ENCODE measurements at regions not wholly inside any gene's neighbourhood (a gene's known extent, or its start where the extent isn't known, plus 50 kb on each side); places are given as distances from the start of the nearest gene placed in this dataset.
"Not testable (repeated sequence)": the region's sequence is repeated elsewhere in the genome, so short reads cannot be mapped to it uniquely, and the experiment has no call there.

DNA sequence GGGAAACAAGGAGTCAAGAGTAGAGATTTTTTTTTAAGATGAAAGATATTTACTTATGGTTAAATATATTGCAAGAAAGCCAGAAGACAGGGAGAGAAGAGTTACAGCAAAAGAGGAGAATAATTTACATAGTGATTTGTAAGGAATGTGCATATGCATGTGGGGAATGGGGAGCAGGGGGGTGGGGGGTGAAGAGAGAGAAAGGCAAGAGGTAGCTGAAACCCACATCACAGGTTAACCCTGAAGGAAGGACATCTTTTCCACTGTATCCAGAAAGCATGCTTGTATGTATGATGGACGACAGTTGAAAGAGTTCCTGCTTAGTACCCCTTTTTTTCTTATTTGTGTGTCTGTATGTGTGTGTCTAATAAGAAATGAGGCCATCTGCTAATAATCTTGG lies 371.9 kb downstream of the RAD51AP2 start:
- no peak for DNase-seq
- TF ChIP-seq, protein P1, sequence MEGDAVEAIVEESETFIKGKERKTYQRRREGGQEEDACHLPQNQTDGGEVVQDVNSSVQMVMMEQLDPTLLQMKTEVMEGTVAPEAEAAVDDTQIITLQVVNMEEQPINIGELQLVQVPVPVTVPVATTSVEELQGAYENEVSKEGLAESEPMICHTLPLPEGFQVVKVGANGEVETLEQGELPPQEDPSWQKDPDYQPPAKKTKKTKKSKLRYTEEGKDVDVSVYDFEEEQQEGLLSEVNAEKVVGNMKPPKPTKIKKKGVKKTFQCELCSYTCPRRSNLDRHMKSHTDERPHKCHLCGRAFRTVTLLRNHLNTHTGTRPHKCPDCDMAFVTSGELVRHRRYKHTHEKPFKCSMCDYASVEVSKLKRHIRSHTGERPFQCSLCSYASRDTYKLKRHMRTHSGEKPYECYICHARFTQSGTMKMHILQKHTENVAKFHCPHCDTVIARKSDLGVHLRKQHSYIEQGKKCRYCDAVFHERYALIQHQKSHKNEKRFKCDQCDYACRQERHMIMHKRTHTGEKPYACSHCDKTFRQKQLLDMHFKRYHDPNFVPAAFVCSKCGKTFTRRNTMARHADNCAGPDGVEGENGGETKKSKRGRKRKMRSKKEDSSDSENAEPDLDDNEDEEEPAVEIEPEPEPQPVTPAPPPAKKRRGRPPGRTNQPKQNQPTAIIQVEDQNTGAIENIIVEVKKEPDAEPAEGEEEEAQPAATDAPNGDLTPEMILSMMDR (IDR thresholded peaks at IDR 0.05; ENCODE audit: low read depth, low read length, missing control alignments): no peak
- no peak overlapping the region for H3K27ac ChIP-seq
- no peak overlapping the region for H3K4me3 ChIP-seq (ENCODE audit: low read depth, low read length)
- in situ Hi-C loops (cut with HindIII; ENCODE audit: low pct_ligation_motif_present, low sequenced_read_pairs): no loop called here
- no peaks in the 10 kb centered on the region for H3K36me3 ChIP-seq (replicated peaks)
- no peaks in the 10 kb centered on the region for H3K27me3 ChIP-seq (replicated peaks)

DNA sequence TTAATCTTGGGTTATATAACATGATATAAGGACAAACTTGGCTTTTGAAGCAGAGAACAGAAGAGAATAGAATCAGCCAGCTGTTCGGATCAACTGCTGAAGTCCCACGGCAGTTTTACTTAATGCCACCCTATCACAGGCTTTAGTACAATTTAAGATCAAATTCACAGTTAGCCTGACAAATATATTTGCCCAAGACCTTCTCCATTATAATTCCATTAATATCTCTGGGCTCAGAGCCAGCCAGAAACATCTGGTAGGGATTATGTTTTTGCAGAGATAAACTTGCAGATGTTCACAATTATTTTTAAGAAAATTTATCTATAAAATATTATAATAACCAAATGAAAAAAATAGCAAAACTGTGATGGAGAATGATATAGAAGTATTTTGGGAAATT lies 381.4 kb downstream of the RAD51AP2 start:
- in situ Hi-C loops (cut with HindIII; ENCODE audit: low pct_ligation_motif_present, low sequenced_read_pairs): no loop called here
- Histone ChIP-seq H3K27me3 (replicated peaks) (no peaks in the 10 kb centered on the region), H3K27ac (no peak overlapping the region), H3K4me3 (ENCODE audit: low read depth, low read length) (no peak overlapping the region), H3K36me3 (replicated peaks) (no peaks in the 10 kb centered on the region)
- TF ChIP-seq, protein P1 (IDR thresholded peaks at IDR 0.05; ENCODE audit: low read depth, low read length, missing control alignments): no peak
- no peak for DNase-seq

GRCh38 chr2:17136231-17136630 lies 382.0 kb downstream of the RAD51AP2 start:
- in situ Hi-C loops (cut with HindIII; ENCODE audit: low pct_ligation_motif_present, low sequenced_read_pairs): no loop called here
- H3K36me3 ChIP-seq (replicated peaks): no peaks in the 10 kb centered on the region
- no peak overlapping the region for H3K27ac ChIP-seq
- DNase-seq: no peak
- no peaks in the 10 kb centered on the region for H3K27me3 ChIP-seq (replicated peaks)
- TF ChIP-seq, protein P1 (IDR thresholded peaks at IDR 0.05; ENCODE audit: low read depth, low read length, missing control alignments): no peak
- no peak overlapping the region for H3K4me3 ChIP-seq (ENCODE audit: low read depth, low read length)

DNA sequence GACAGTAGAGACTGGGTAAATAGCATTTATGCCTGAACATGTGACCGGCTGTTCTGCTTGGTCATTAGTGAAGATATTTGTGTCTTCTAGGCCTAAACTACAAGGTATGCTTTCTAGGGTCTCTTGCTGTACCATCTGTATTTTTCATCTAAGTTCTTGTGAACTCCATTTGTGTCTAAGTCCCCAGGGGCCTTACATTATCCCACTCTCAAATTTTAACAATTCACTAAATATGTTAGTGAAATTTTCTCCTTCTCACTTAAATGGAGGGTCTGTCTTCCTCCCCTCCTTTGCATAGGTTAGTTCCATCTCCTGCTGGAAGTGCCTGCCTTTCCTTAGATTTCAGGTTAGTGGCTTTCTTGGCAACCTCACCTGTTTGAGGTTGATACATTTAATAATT lies 382.6 kb downstream of the RAD51AP2 start:
- Histone ChIP-seq H3K27ac (no peak overlapping the region), H3K27me3 (replicated peaks) (no peaks in the 10 kb centered on the region), H3K4me3 (ENCODE audit: low read depth, low read length) (no peak overlapping the region), H3K36me3 (replicated peaks) (no peaks in the 10 kb centered on the region)
- TF ChIP-seq, protein P1 (IDR thresholded peaks at IDR 0.05; ENCODE audit: low read depth, low read length, missing control alignments): no peak
- in situ Hi-C loops (cut with HindIII; ENCODE audit: low pct_ligation_motif_present, low sequenced_read_pairs): no loop called here
- DNase-seq: no peak

GRCh38 chr2:17133052-17133671 lies 385.1 kb downstream of the RAD51AP2 start:
- Histone ChIP-seq H3K27ac (no peak overlapping the region), H3K4me3 (ENCODE audit: low read depth, low read length) (no peak overlapping the region), H3K27me3 (replicated peaks) (no peaks in the 10 kb centered on the region), H3K36me3 (replicated peaks) (no peaks in the 10 kb centered on the region)
- in situ Hi-C loops (cut with HindIII; ENCODE audit: low pct_ligation_motif_present, low sequenced_read_pairs): no loop called here
- TF ChIP-seq, protein P1 (IDR thresholded peaks at IDR 0.05; ENCODE audit: low read depth, low read length, missing control alignments): no peak
- DNase-seq: no peak

- H3K27me3 ChIP-seq (replicated peaks); H3K36me3 ChIP-seq (replicated peaks); DNase-seq; H3K4me3 ChIP-seq (ENCODE audit: low read depth, low read length); H3K27ac ChIP-seq; in situ Hi-C loops (cut with HindIII; ENCODE audit: low pct_ligation_motif_present, low sequenced_read_pairs): not testable (repeated sequence)
These were observed 387.6 kb downstream of the RAD51AP2 start for GRCh38 chr2:17130627-17131026.

All from brain microvascular endothelial cell (primary cell).